IMR-90 (cell line): ENCODE measurements at regions not wholly inside any gene's neighbourhood (a gene's known extent, or its start where the extent isn't known, plus 50 kb on each side); places are given as distances from the start of the nearest gene placed in this dataset.

Experiments
- ATAC-seq: fragments of 200-7000 bp; cut with Tn5 transposase; 2 replicates; pipeline ENCODE4 v1.9.1; 2020; ENCODE audit warnings: low read depth, mild to moderate bottlenecking, moderate library complexity
- BruUV-seq: library from RNA; stranded (reverse); fragments of 400-500 nt; replicated peaks from 2 replicates; lab custom pipeline; 2021; lab: Mats Ljungman, UMichigan
- CTCF ChIA-PET: fragments of 300-600 bp; formaldehyde crosslinking; extraction: SDS; loops from one replicate; lab custom pipeline; 2021; ENCODE audit warnings: antibody characterized with exemption; lab: Yijun Ruan, JAX
- POLR2A ChIA-PET: fragments of 300-600 bp; sonication (Branson Sonifier 250); formaldehyde crosslinking; loops from one replicate; lab custom pipeline; 2022; ENCODE audit warnings: antibody characterized with exemption; ENCODE audit not compliant: unreplicated experiment; lab: Charles Lee
- DNase-seq: peaks from one replicate; pipeline ENCODE4 v3.0.0; 2013
- H2AFZ ChIP-seq: replicated peaks from 2 replicates; pipeline ENCODE3; 2013; ENCODE audit warnings: low read length, mild to moderate bottlenecking; ENCODE audit not compliant: poor library complexity
- H2AK5ac ChIP-seq: 2 replicates; pipeline ENCODE4 v1.6.1; 2013; ENCODE audit warnings: low read depth, low read length, inconsistent platforms
- H2AK9ac ChIP-seq: replicated peaks from 2 replicates; pipeline ENCODE3; 2013; ENCODE audit warnings: mild to moderate bottlenecking, low read depth, low read length, moderate library complexity; ENCODE audit not compliant: poor library complexity
- H2BK120ac ChIP-seq: 2 replicates; pipeline ENCODE4 v1.6.1; 2013; ENCODE audit warnings: low read depth, low read length, inconsistent platforms
- H2BK15ac ChIP-seq: 3 replicates; pipeline ENCODE4 v1.6.1; 2013; ENCODE audit warnings: low read depth, low read length, inconsistent platforms
- H2BK20ac ChIP-seq: 2 replicates; pipeline ENCODE4 v1.6.1; 2013; ENCODE audit warnings: low read depth, mild to moderate bottlenecking, inconsistent platforms, low read length, moderate library complexity
- H2BK5ac ChIP-seq: 2 replicates; pipeline ENCODE4 v1.6.1; 2013; ENCODE audit warnings: mild to moderate bottlenecking, low read depth, low read length, inconsistent platforms; ENCODE audit not compliant: poor library complexity, severe bottlenecking
- H3K14ac ChIP-seq: replicated peaks from 2 replicates; pipeline ENCODE4 v1.6.1; 2013; ENCODE audit warnings: low read depth, low read length, inconsistent platforms
- H3K18ac ChIP-seq: 2 replicates; pipeline ENCODE4 v1.6.1; 2013; ENCODE audit warnings: low read depth, low read length, control low read depth
- H3K23ac ChIP-seq: 2 replicates; pipeline ENCODE4 v1.6.1; 2013; ENCODE audit warnings: low read depth, low read length, inconsistent platforms
- H3K27ac ChIP-seq: 2 replicates; pipeline ENCODE4 v1.5.1; 2013; ENCODE audit warnings: mild to moderate bottlenecking, control low read depth, low read length; ENCODE audit not compliant: insufficient read depth
- H3K27me3 ChIP-seq: 2 replicates; pipeline ENCODE4 v1.6.1; 2013; ENCODE audit warnings: low read length; ENCODE audit not compliant: control insufficient read depth, insufficient read depth
- H3K36me3 ChIP-seq: 2 replicates; pipeline ENCODE4 v1.6.1; 2013; ENCODE audit warnings: low read length, mixed read lengths; ENCODE audit not compliant: control insufficient read depth, insufficient read depth
- H3K4ac ChIP-seq: 2 replicates; pipeline ENCODE4 v1.6.1; 2013; ENCODE audit warnings: low read depth, low read length, inconsistent platforms
- H3K4me1 ChIP-seq: 2 replicates; pipeline ENCODE4 v1.6.1; 2013; ENCODE audit warnings: low read length, mixed read lengths; ENCODE audit not compliant: control insufficient read depth, insufficient read depth
- H3K4me2 ChIP-seq: 2 replicates; pipeline ENCODE4 v1.6.1; 2013; ENCODE audit warnings: low read depth, mild to moderate bottlenecking, control low read depth, low read length, moderate library complexity
- H3K4me3 ChIP-seq: 2 replicates; pipeline ENCODE4 v1.5.1; 2013; ENCODE audit warnings: low read depth, mild to moderate bottlenecking, control low read depth, low read length, moderate library complexity; ENCODE audit not compliant: insufficient read depth
- H3K56ac ChIP-seq: 2 replicates; pipeline ENCODE4 v1.6.1; 2013; ENCODE audit warnings: low read length, inconsistent platforms; ENCODE audit not compliant: insufficient read depth; ENCODE audit errors: extremely low read depth
- H3K79me1 ChIP-seq, 2 experiments: 2 replicates each; pipeline ENCODE4 v1.6.1; 2013; ENCODE audit warnings: low read length in 2 of 2, inconsistent platforms in 1 of 2, low read depth in 1 of 2
- H3K9ac ChIP-seq: 2 replicates; pipeline ENCODE4 v1.6.1; 2013; ENCODE audit warnings: low read depth, low read length, control low read depth
- H3K9me1 ChIP-seq: 2 replicates; pipeline ENCODE4 v1.6.1; 2013; ENCODE audit warnings: low read length, inconsistent platforms; ENCODE audit not compliant: insufficient read depth
- H3K9me3 ChIP-seq: 2 replicates; pipeline ENCODE4 v1.6.1; 2013; ENCODE audit warnings: low read length; ENCODE audit not compliant: control insufficient read depth, insufficient read depth
- H4K20me1 ChIP-seq: 2 replicates; pipeline ENCODE4 v1.6.1; 2013; ENCODE audit warnings: low read length, inconsistent platforms; ENCODE audit not compliant: insufficient read depth
- H4K5ac ChIP-seq: 2 replicates; pipeline ENCODE4 v1.6.1; 2013; ENCODE audit warnings: mild to moderate bottlenecking, low read depth, low read length, control low read depth
- H4K8ac ChIP-seq, 2 experiments: 2 replicates each; pipeline ENCODE4 v1.6.1; 2013; ENCODE audit warnings: low read depth in 2 of 2, low read length in 2 of 2, control low read depth in 1 of 2, inconsistent platforms in 1 of 2
- H4K91ac ChIP-seq: 2 replicates; pipeline ENCODE4 v1.6.1; 2013; ENCODE audit warnings: low read depth, low read length, inconsistent platforms; ENCODE audit not compliant: insufficient read depth
- CTCF ChIP-seq: conservative IDR thresholded peaks from 2 replicates; pipeline ENCODE4 v1.5.1; 2012; ENCODE audit warnings: mild to moderate bottlenecking, low read depth, low read length, improper control_type of control experiment
- FOS ChIP-seq: fragments of 150-350 bp; IDR thresholded peaks from 2 replicates; pipeline ENCODE4 v1.6.1; 2016; ENCODE audit warnings: low read depth, low read length
- MAZ ChIP-seq: IDR thresholded peaks from 2 replicates; pipeline ENCODE4 v1.6.1; 2012; ENCODE audit warnings: low read depth, mild to moderate bottlenecking, low read length, improper control_type of control experiment, moderate library complexity, borderline replicate concordance
- MXI1 ChIP-seq: IDR thresholded peaks from 2 replicates; pipeline ENCODE4 v1.6.1; 2012; ENCODE audit warnings: low read depth, mild to moderate bottlenecking, low read length, moderate library complexity, borderline replicate concordance
- POLR2A ChIP-seq: IDR thresholded peaks from 2 replicates; pipeline ENCODE4 v1.6.1; 2012; ENCODE audit warnings: mild to moderate bottlenecking, low read depth, low read length
- RFX5 ChIP-seq: IDR thresholded peaks from 2 replicates; pipeline ENCODE4 v1.8.0; 2012; ENCODE audit warnings: low read depth, mild to moderate bottlenecking, low read length, moderate library complexity
- USF2 ChIP-seq: fragments of 150-350 bp; IDR thresholded peaks from 2 replicates; pipeline ENCODE4 v1.6.1; 2017; ENCODE audit warnings: mild to moderate bottlenecking, antibody characterized with exemption, low read length, low read depth
- dilution Hi-C: fragments of 300-500 bp; cut with HindIII; formaldehyde crosslinking; loops from one replicate; pipeline ENCODE4 v1.14.3; 2018; ENCODE audit warnings: low sequenced_read_pairs; ENCODE audit not compliant: unreplicated experiment
- in situ Hi-C: fragments of 300-500 bp; cut with MboI; formaldehyde crosslinking; loops from 3 replicates; pipeline ENCODE4 v1.14.3; 2019; ENCODE audit warnings: low sequenced_read_pairs, inconsistent platforms, mixed read lengths
- intact Hi-C: fragments of 100-400 bp; cut with micrococcal nuclease; formaldehyde crosslinking; loops from 2 replicates; pipeline ENCODE4 v1.10.0; 2022

- H3K36me3 ChIP-seq = no peaks in the 10 kb centered on the region
- H3K4me3 ChIP-seq = no peak overlapping the region
- H3K4ac ChIP-seq = no peak overlapping the region
- no peaks in the 10 kb centered on the region for H3K4me1 ChIP-seq
- H2AFZ ChIP-seq = no peak overlapping the region
- DNase-seq = no peak
- no peak overlapping the region for H2BK5ac ChIP-seq
- no peak overlapping the region for H4K91ac ChIP-seq
- dilution Hi-C loops = no loop called here
- ATAC-seq = no peak
- no peak overlapping the region for H2BK15ac ChIP-seq
- ChIA-PET POLR2A (no interaction called here), CTCF (interaction anchor here (0.6 kb wide), 1 partner anchor 326 kb away, joined by 5 read pairs; no protein-coding TSS in a partner anchor)
- H3K79me1 ChIP-seq = no peaks in the 10 kb centered on the region
- BruUV-seq = no TSS peak
- H3K9ac ChIP-seq = no peak overlapping the region
- intact Hi-C loops = no loop called here
- no peak overlapping the region for H2BK120ac ChIP-seq
- no peak overlapping the region for H2AK9ac ChIP-seq
- no peak overlapping the region for H3K56ac ChIP-seq
- no peaks in the 10 kb centered on the region for H4K20me1 ChIP-seq
- no peaks in the 10 kb centered on the region for H3K9me1 ChIP-seq
- H4K5ac ChIP-seq = no peak overlapping the region
- H3K9me3 ChIP-seq = no peaks in the 10 kb centered on the region
- no peak overlapping the region for H4K8ac ChIP-seq
- TF ChIP-seq POLR2A = no peak
- TF ChIP-seq MXI1 = no peak
- no peak for TF ChIP-seq MAZ
- no peak for TF ChIP-seq CTCF
- no peak for TF ChIP-seq RFX5
- TF ChIP-seq FOS = no peak
- no peak for TF ChIP-seq USF2
- no peak overlapping the region for H3K27ac ChIP-seq
- in situ Hi-C loops = no loop called here
- H2BK20ac ChIP-seq = no peak overlapping the region
- no peak overlapping the region for H3K4me2 ChIP-seq
- no peak overlapping the region for H3K14ac ChIP-seq
- no peak overlapping the region for H2AK5ac ChIP-seq
- no peaks in the 10 kb centered on the region for H3K27me3 ChIP-seq
- H3K23ac ChIP-seq = no peak overlapping the region
- no peak overlapping the region for H3K18ac ChIP-seq
Observed at GRCh38 chr5:125289606-125290005, 543.2 kb upstream of the ZNF608 start.
